ENCODE measurements at regions not wholly inside any gene's neighbourhood (a gene's known extent, or its start where the extent isn't known, plus 50 kb on each side); places are given as distances from the start of the nearest gene placed in this dataset.

DNA sequence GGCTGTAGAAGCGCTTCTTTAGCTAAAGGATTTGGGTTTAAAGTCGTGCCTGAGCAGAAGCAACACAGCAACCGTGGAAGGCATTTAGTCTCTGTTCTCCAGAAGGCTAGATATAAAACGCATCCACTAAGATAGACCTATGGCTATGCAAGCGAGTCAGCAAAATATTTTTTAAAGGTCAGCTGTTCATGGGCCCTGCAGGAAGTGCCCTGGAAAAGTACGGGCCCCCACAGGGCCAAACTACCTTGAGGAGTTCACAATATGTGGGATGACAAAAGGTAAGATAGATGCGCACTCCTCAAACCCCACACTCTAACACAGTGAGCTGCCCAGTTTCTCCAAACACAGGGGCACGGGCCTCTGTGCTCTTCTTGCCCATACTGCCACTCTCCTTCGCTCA is 261.6 kb downstream of the VPS13C start:
- no peak for DNase-seq (ENCODE audit: low read depth)

DNA sequence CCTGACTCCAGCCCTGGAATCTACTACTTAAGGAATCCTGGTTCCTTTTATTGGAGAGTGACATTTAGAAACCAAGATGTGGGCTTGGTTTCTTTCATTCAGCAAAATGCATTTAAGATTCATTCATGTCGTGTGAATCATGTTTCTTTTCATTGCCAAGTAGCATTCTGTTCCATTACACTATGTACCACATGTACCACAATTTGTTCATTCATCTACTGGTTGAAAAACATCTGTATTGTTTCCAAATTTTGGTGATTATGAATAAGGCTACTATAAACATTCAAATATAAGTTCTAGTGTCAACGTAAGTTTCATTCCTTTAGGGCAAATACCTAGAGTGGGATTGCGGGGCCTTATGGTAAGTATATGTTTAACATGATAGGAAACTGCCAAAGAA is 264.2 kb downstream of the VPS13C start:
- DNase-seq (ENCODE audit: low read depth) = no peak

DNA sequence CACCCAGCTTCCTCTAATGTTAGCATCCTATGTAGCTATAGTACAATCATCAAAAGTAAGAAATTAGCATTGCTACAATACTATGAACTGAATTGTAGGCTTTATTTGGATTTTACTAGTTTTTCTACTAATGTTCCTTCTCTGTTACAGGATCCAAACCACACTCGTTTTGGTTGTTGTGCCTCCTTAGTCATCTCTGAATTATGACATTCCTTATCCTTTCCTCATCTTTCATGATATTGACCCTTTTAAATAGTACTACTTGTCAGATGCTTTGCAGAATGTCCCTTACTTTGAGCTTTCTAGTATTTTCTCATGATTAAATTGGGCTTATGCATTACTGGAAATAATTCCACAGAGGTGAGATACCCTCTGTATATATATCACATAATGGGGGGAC is 265.4 kb downstream of the VPS13C start:
- DNase-seq (ENCODE audit: low read depth) = no peak

DNA sequence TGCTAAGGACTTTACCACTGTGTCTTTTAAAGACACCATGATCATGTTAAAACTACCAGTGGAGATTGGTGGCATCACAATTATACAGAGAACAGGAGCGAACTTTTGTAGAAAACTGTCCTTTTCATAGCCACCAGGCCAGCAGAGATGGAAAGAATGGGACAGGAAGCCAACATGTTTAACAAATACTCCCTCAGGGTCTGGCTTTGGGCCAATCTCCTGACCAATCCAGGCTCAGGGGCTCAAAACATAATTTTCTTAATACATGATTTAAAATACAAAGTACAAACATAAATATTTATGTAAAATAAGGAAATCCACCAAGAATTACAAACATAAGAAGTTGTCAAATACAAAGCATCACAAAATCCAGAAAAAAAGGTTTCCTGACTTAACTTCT is 266.0 kb downstream of the VPS13C start:
- no peak for DNase-seq (ENCODE audit: low read depth)

DNA sequence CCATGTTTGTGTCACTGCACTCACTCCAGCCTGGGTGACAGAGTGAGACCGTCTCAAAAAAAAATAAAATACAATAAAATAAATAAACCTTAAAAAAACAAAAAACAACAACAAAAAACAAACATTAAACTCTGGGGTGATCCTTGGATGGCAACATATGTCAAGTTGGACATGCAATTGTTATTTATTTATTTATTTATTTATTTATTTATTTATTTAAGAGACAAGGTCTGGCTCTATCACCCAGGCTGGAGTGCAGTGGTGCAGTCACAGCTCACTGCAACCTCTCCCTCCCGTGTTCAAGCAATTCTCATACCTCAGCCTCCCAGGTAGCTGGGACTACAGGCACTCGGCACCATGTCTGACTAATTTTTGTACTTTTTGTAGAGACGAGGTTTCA is 275.5 kb downstream of the VPS13C start:
- DNase-seq (ENCODE audit: low read depth) = no peak

DNA sequence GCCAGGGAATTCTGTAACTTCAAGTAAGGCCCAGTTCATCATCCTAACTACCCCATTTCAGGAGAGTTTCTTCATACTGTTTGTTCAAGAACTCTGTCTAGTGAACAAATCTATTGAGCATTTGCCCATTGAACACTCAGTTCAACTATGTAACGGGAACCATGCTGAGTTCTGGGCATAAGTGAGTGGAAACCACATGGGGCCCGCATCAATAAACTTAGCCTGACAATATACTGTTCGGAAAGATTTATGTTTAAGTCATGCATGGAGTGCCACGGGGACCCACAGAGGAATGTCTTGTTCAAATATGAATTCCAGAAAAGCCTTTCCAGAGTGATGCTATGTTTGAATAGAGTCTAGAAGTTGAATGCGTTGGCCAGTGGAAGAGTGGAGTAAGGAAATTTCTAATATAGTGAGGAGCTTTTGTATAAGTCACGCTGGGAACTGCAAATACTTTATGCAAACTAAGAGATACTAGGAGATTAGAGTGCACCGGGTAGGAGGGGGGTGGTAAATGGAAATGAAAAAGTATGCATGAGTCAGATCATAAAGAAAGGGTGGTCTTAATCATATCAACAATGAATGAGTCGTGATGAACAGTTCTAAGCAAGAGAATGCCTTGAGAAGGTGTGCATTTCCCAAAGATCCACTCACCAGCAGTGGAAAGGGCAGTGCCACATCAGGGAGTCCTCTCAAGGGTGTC is 279.8 kb downstream of the VPS13C start:
- DNase-seq (ENCODE audit: low read depth) = no peak

DNA sequence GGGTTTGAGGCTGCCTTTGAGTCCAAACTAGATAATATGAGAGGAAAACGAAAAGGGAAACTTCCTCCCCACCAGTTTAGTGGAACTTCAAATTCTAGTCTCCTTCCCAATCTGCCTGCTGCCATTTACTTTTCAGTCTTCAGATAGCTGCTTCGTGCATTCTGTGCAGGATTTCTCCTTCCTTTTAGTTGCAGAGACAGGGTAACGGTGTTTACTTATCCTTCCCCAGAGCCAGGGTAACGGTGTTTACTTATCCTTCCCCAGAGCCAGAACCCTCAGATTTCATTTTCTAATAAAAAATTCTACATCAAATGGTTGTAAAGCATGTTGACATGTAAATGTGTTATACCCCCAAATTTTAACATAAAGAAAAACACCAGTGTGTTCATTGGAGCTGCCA is 282.6 kb downstream of the VPS13C start:
- no peak for DNase-seq (ENCODE audit: low read depth)

DNA sequence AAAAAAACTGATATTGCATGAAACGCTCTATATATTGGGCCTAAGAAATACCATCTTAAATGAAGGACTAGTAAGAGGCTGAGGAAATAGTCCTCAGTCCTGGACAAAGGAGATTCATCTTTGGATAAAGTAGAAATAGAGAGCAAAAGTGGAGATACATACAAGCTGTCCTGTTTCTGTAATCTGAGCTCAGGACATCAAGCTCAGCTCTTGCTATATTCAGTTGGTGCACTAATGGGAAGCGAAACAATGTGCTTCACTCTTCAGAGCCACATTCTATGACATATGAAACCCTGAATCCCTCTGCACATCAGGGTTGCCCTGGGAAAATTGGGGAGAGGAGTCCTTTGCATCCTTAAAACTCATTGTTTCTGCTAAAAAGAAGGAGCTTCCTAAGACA is 290.7 kb downstream of the VPS13C start:
- DNase-seq (ENCODE audit: low read depth) = no peak

DNA sequence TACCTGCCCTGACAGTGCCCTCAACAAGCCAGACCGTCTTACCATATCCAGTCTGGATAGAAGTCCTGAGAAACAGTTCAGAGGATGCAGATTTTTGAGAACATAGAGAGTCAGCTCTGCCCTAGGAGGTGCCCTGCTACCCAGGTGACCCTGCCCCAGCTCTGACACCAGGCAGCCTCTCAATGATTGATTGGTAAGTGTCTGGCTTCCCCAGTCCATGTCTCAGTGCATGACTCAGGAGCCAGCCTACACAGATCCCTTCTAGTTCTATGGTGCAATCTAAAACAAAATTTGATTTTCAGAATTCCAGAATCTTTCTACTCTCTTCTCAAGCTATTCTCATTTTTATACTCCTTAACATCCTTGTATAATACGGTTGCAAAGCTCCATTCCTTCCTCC is 292.1 kb downstream of the VPS13C start:
- no peak for DNase-seq (ENCODE audit: low read depth)

DNA sequence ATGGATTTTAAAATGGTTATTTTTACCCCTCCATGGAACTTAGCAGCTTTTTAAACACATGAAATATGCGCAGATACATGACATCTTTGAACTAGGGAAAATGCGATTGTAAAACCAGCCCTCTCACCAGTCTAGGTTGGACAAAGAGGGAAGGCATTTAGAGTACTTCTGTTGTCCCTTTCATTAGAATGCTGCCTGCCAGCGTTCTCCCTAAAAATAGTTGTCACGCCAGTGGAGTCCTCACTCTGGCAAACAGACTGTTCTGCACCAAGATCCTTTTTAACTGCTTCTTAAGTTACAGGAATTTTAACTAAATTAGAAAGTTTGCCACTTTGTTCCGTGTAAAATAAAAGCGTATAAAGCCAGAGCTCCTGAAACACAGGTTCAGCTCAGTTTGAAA is 295.3 kb downstream of the VPS13C start:
- DNase-seq (ENCODE audit: low read depth) = no peak

DNA sequence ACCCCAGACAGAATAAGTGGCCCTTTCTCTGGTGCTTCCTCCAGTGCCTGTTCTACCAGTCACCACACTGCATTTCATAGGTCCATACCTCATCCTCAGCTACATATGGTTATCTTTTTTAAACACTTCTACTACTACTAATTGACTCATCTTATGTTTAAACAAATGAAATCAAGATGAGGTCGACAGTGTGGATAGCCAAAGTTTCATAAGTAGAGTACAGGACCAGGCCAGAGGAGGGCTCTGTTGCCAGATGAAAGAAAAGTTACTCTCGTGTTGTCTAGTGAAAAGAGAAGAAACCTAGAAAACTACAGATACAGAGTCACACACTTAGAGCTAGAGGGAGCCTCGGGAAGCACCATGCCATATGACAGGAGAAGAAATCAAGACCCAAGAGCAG is 296.1 kb downstream of the VPS13C start:
- no peak for DNase-seq (ENCODE audit: low read depth)

DNA sequence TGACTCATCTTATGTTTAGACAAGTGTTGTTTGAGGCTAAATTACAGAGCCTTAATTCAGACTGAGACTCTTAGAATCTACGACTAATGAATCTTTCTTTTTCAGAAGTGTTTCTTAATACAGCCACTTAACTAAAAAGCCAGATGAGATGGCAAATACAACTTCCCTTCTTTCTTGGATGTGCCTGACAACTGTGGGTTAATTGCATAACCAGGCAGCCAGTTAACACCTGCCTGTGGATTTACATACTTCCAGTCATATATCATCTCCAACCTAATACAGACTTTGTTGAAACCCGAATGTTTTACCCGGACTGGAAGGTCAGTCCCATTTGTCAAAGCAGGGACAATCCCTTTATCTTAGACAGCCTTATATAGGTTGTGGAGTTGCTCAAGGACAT is 297.6 kb downstream of the VPS13C start:
- no peak for DNase-seq (ENCODE audit: low read depth)

DNA sequence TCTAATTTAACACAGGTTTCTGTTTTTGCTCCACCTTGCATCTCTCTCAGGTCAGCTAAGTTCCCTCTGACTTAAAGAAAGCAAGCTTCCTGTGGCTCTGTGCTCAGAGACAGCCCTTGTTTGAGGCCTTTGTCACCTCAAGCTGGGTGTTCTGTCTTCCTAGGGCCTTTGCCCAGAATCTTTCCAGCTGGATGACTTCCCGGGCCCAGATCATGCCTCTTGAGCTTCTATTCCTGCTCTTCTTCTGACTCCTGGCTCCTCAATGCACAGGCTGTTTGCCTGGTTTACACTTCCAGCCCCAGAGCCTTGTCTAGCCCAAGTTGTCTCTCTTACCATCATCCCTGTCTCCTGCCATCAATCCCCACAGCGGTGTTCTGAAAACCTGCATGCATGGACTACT is 300.6 kb downstream of the VPS13C start:
- DNase-seq (ENCODE audit: low read depth) = no peak

DNA sequence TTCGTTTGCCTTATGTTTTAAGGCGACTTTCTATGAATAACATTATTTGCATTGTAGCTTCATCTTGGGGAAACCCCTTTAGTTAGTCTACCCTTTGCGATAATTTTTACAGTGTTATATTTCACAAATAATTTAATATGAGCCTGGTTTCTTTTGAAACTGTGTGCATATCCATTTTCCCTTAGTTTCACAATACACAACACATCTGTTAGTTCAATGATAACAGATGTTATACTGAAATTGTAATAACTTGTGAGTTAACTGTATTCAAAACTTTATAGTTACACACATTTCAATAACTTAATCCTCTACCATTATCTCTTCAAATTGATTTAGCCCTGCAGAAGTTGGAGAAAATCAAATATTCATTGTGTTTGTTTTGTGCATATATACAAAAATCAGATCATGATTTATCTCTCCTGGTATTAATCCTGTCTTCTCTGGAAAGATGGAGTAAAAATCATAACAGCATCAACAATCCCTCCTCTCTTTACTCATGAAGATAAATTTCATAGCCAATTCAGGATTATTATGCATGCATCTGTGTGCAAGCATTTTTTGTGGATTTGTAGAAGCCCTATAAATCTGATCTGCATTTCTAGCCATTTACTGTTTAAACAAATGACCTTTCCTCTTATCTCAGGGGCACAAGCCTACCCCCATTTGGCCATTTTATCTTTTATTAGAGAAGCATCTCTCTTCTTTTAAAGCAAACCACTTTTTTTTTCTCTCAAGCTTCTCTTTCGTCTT is 304.0 kb downstream of the VPS13C start:
- no peak for DNase-seq (ENCODE audit: low read depth)

DNA sequence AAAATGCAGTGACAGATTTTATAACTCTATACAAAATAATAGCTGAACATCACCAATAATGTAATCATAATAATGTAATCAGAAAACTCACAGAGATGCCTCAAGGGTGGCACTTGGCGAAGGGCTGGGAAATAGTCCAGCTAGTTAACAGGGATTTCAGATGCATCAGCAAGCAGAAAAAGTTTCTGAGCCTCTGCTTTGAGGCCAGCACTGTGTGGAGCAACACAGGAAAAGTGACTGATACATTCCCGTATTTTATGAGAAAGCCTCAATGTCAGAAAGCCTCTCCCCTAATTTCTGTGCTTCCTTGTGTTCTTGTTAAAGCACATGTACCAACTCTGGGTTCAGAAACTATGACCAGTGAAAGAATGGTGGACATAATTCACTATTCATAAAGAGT is 304.8 kb downstream of the VPS13C start:
- no peak for DNase-seq (ENCODE audit: low read depth)

DNA sequence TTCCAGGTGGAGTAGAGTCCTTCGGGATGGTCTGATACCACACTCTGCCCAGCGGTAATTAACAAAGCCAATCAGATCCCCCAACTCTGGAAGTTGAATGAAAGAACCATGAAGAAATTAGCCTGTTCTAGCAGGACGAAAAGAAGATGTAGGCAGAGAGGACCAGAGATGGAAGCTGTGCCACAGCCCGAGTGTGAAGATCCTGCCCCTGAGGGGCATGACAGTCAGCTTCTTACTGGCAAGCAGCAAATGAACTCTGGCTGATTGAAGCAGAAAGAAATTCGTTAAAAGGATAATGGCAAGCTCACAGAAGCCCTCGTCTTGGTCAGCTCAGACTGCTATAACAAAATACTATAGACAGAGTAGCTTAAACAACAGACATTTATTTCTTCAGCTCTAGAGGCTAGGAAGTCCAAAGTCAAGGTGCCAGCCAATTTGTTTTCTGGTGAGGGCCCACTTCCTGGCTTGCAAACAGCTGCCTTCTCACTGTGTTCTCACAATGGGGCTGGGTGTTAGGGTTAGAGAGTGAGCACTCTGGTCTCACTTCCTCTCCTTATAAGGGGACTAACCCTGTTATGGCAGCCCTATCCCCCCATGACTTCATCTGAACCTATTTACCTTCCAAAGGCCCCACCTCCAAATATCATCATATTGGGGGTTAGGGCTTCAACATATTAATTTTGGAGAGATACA is 307.1 kb downstream of the VPS13C start:
- no peak for DNase-seq (ENCODE audit: low read depth)

DNA sequence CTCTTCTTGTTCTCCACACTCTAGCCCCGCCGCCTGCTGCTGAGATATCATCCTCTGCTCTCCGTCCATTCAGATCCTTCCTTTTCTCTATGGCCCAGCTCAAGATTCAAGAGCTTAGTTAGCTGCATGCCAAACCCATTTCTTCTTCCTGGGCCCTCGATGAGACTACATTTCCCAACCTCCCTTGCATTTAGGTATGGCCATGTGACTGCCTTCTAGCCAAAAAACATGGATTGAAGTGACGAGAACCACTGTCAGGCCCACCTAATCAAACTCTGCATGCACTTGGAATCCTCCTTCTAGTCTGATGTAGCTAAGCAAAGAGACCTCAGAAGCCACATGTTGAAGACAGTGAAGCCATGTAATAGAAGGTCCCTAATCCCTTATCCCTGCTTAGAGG is 308.2 kb downstream of the VPS13C start:
- DNase-seq (ENCODE audit: low read depth) = no peak

DNA sequence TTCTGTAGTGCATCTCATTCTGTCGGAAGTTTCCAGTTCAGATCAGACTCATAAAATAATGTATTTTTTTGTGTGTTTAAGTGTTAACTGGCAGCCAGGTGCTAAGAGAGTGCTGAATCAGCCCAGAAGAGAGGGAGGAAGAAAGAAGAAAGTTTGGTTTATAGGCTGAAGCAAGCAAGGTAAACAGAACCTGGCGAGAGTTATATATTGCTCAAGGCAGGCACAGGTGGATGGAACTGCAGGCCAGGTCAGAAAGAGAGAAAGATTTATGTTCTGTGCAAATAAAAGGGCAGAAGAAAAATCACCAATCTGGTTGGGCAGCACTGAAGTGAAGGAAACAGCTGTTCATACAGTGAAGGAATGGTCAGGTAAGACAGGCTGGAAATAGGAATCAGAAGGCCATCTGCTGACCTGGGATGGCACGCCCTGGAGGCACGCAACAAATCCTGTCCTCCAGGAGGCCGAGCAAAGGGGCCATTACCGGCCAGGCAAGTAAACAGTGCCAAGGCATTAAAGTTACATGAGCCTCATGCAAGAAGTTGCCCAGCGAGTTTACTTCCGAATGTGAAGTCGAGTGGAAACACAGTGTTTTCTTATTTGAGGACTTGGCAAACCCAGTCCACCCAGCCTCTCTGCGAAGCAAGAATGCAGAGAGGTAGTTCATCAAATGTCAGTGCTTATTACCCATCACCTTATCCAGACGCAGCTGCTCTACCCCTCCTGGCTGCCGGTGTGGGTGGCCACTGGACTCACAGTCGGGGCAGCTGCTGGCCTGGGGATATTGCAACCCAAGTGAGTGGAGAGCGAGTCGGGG is 309.8 kb downstream of the VPS13C start:
- DNase-seq (ENCODE audit: low read depth) = no peak

DNA sequence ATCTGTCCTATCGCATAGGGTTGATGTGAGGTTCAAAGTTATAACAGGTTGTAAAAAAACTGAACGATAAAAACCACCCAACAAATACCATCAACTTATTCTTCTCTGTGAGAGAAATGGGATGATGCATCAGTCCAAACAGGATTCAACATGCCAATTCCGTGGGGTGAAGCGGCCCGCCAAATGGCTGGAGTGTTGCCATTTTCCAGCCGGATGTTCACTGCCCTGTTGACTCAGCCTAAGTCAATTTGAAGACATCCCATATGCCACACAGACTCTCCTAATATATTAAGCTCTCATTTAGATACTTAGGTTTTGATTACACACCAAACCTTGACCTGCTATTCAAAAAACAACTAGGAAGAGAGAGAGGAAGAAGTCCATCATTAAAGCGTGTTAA is 311.1 kb downstream of the VPS13C start:
- no peak for DNase-seq (ENCODE audit: low read depth)

DNA sequence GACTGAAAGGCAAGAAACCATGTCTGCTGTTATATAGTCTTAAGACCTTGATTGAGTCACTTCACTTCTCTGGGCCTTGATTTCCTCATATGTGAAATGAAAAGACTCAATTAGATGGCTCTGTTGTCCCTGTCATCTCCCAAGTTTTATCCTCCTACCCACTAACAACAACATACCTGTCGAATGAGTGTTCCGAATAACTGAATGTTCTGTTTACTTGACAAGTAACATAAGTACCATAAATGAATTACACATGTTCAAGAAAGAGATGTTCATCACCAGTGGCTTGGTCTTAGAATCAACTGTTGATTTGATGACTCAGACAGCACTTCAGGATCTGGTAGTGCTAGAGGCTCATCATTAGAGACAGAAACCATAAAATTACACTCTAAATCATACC is 311.7 kb downstream of the VPS13C start:
- no peak for DNase-seq (ENCODE audit: low read depth)

DNA sequence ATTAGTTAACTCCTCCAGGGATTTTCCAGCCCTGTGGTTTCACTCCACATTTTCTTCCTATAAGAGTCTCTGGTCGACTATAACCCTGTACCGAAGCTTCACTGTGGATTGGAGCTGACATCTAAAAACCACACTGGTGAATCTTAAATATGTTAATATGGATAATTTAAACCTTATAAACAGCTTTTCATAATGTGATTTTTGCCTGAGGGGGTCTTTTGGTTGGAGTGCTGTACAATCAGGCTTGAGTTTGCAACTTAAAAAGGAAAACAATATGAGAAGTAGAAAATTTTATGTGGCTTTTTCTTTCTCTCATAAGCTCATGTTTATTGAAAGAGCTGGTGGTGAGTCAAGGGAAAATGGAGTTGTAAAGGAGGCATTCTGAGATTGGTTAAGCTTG is 313.7 kb downstream of the VPS13C start:
- DNase-seq (ENCODE audit: low read depth) = no peak

DNA sequence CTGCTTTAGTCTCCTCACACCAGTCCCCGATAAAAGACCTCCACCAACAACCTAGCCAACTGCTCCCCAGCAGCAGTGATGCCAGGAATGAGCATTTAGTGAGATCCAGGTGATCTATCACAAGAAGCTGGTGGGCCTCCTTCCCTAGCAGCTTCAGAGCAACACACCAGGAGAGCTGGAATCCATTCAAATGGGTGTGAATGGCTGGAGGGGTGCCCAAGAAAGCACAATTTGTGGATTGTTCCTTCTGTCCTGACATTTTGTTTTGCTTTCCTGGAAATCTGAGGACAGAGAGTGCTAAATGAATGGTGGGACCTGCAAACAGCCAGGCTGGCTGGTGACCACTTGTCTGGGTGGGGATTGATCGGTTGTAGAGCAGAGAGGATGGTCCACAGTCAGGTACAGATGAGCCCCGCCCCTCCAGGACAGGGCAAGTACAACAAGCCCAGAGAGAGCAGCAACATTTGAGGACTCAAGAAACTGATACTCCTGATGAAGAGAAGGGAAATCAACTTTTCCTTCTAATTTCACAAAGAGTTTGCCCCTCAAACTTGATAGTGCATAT is 316.8 kb downstream of the VPS13C start:
- DNase-seq (ENCODE audit: low read depth) = no peak
